COLO829 (cell line): ENCODE measurements at regions not wholly inside any gene's neighbourhood (a gene's known extent, or its start where the extent isn't known, plus 50 kb on each side); places are given as distances from the start of the nearest gene placed in this dataset.

Experiments
- DNase-seq: peaks from one replicate; pipeline ENCODE4 v3.0.0; 2012; ENCODE audit warnings: low spot score

DNA sequence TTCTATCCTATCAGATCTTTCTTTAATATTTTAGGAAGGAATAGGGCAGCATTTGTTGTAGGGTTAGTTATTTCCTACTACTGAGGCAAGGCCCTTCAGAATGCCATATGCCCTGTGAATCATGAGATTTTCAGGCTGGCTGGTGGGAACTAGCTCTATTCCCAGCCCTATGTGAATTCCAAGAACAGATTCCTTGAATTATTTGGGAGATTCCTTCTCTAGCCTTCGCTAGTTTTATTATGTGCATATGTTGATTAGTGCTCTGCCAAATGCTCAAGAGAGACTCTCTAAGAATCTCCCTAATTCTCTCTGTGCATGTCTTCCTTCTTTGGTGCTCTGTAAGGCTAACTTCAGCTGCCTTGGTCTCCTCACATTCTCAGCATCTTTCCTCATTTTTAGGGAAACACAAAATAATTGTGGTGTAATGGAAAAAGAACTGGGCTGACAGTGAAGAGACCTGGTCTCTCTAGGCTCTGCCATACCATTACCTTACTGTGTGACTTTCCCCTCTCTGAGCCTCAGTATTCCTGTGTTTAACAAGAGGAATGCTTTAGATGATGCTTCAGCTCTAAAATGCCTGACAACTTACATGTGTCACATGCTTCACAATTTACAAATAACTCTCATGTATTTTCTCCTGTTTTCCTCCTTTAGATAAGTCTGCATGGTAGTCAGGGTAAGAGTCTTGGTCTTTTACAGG is 79.7 kb downstream of the VMA21 start:
- no peak for DNase-seq

DNA sequence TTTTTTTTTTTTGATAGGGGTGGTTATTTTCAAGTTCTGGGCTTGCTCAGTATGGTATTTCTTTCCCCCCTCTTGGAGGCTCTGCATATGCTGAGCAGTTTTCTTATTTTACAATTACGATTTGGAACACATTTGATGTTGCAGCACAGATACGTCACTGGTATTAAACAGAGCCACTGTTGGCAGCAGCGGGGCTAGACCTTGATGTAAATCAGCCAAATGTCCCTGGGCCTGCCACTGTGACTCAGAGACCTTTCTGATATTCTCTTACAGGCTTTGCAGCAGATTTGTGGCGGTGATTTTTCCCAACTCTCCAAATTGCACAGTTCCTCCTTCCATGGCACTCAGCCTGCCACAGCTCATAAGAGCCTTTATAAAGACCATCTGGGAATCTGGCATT is 81.1 kb downstream of the VMA21 start:
- no peak for DNase-seq

DNA sequence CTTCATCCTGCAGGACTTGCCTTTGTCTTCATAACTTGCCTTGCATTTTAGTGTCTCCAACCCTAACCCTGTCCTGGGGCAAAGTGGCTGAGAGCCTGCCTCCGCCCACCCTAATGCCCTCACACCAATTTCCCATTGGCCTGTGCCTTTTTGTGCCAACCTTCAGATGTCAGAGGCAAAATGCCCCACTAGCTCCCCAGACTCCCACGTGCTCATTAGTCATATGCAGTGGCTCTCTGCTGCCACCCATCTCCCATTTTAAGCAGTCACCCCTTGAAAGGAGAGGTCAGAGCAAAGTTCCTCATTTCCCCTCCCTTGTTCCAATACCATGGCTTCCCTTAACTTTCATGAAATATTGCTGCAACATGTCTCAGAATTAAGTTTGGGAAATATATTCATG is 74.8 kb upstream of the PASD1 start:
- peak; percentile 40 for DNase-seq

DNA sequence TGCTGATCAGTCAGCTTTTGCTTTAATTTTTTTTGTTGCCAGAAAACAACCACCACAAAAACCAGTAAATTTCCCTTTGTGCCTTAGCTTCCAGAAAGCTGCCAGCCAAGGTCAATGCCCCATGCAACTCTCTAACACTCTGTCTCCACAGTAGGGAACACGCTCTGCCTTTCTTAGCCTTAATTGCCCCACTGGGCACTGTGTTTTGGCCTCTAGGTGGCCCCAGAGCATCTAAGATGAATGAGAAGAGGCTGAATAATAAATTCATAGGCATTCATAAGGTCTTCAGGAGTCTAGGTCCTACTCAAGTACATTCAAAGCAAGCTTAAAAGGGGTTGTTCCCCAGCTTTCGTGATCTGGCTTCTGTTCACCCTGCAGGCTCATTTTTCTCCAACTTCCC is 57.7 kb upstream of the PASD1 start:
- peak; percentile 10 for DNase-seq

DNA sequence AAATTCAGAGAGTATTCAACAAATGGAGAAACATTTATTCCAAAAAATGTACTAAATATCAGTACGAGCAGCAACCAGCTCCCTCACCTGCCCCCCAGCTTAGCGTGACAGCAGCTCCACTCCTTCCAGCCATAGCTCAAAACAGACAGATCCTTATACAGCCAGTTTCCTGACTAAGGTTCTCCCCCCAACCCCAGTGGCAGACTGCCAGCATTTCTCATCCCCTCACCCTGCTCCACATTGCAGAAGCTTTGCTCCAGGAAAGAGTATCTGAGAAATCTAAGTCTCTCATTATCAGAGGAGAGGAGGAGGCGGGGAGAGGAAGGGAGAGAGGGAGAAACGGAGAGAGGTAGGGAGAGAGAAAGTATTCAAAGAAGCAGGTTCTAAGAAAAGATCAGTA is 53.3 kb upstream of the PASD1 start:
- no peak for DNase-seq

DNA sequence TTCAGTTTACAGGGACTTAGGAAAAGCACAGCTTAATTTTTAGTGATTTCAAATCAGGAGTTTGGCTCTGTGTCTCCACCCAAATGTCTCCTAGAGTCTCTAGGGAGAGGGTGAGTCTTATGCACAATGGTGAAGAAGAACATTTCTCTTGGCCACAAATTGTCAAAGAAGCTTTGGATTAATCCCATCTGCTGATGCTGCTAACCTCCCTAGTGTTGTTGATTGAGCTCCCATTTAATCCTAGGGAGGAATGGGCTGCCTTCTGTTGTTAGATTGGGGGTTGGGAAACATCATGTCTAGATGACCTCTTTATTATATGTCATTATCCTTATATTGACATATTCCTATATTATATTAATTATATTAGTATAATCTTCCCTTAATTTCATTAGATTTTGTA is 50.0 kb upstream of the PASD1 start:
- no peak for DNase-seq
